Vagina (tissue), 2 donors: ENCODE measurements at regions not wholly inside any gene's neighbourhood (a gene's known extent, or its start where the extent isn't known, plus 50 kb on each side); places are given as distances from the start of the nearest gene placed in this dataset.
"Not testable (repeated sequence)": the region's sequence is repeated elsewhere in the genome, so short reads cannot be mapped to it uniquely, and the experiment has no call there.

Experiments
- CTCF ChIP-seq, 3 experiments: fragments of 450-650 bp in 2 of 3; fragments of 200-600 bp in 1 of 3; sonication (generic) in 1 of 3; IDR thresholded peaks; one replicate each; pipeline ENCODE4 v1.5.1; 2017 to 2019; ENCODE audit warnings: antibody characterized with exemption in 3 of 3, mild to moderate bottlenecking in 2 of 3, moderate library complexity in 2 of 3
- POLR2A ChIP-seq, 2 donors: fragments of 450-650 bp; IDR thresholded peaks; one replicate each; pipeline ENCODE4 v1.6.1; 2017; ENCODE audit warnings: antibody characterized with exemption in 2 of 2, mild to moderate bottlenecking in 2 of 2, moderate library complexity in 2 of 2

GRCh38 chr14:86110871-86111270 lies 580.9 kb downstream of the FLRT2 start:
- TF ChIP-seq CTCF, POLR2A (IDR thresholded peaks at IDR 0.05): not testable (repeated sequence)
